NOMO-1 treated with DMSO at 0.1 percent for 48 hours (cell line): ENCODE measurements at regions not wholly inside any gene's neighbourhood (a gene's known extent, or its start where the extent isn't known, plus 50 kb on each side); places are given as distances from the start of the nearest gene placed in this dataset.
"Not testable (repeated sequence)": the region's sequence is repeated elsewhere in the genome, so short reads cannot be mapped to it uniquely, and the experiment has no call there.

Experiments
- DNase-seq: peaks from one replicate; lab custom pipeline; 2025; ENCODE audit not compliant: unreplicated experiment; lab: John Stamatoyannopoulos, UW

- no peak for DNase-seq
Observed at GRCh38 chr1:73859227-73859626, 338.7 kb downstream of the LRRIQ3 start.

- DNase-seq, result no peak
Observed at GRCh38 chr1:73854527-73854926, 343.4 kb downstream of the LRRIQ3 start.

GRCh38 chr1:73842436-73842835 lies 355.5 kb downstream of the LRRIQ3 start:
- no peak for DNase-seq

GRCh38 chr1:73839922-73840321 lies 358.1 kb downstream of the LRRIQ3 start:
- DNase-seq, result peak; percentile 2

GRCh38 chr1:73832276-73833181 lies 365.4 kb downstream of the LRRIQ3 start:
- no peak for DNase-seq

GRCh38 chr1:73827283-73827682 lies 370.7 kb downstream of the LRRIQ3 start:
- not testable (repeated sequence) for DNase-seq

GRCh38 chr1:73824065-73824464 lies 373.9 kb downstream of the LRRIQ3 start:
- no peak for DNase-seq

- DNase-seq, result peak; percentile 45
Observed at GRCh38 chr1:73821520-73821919, 376.5 kb downstream of the LRRIQ3 start.

GRCh38 chr1:73820843-73821242 lies 377.1 kb downstream of the LRRIQ3 start:
- DNase-seq, result peak; percentile 85

GRCh38 chr1:73813716-73814115 lies 384.3 kb downstream of the LRRIQ3 start:
- no peak for DNase-seq

GRCh38 chr1:73813236-73813635 lies 384.7 kb downstream of the LRRIQ3 start:
- DNase-seq, result no peak

- no peak for DNase-seq
Observed at GRCh38 chr1:73811798-73812197, 386.2 kb downstream of the LRRIQ3 start.

GRCh38 chr1:73804935-73805334 lies 393.0 kb downstream of the LRRIQ3 start:
- no peak for DNase-seq

- no peak for DNase-seq
Observed at GRCh38 chr1:73803380-73803779, 394.6 kb downstream of the LRRIQ3 start.

- DNase-seq, result no peak
Observed at GRCh38 chr1:73801912-73802429, 396.0 kb downstream of the LRRIQ3 start.

- DNase-seq, result no peak
Observed at GRCh38 chr1:73800376-73800775, 397.6 kb downstream of the LRRIQ3 start.

- no peak for DNase-seq
Observed at GRCh38 chr1:73789965-73790364, 408.0 kb downstream of the LRRIQ3 start.

- DNase-seq, result no peak
Observed at GRCh38 chr1:73784026-73784425, 413.9 kb downstream of the LRRIQ3 start.

GRCh38 chr1:73783352-73783751 lies 414.6 kb downstream of the LRRIQ3 start:
- no peak for DNase-seq

GRCh38 chr1:73782901-73783300 lies 415.1 kb downstream of the LRRIQ3 start:
- DNase-seq, result no peak

- DNase-seq, result no peak
Observed at GRCh38 chr1:73781251-73781650, 416.7 kb downstream of the LRRIQ3 start.

GRCh38 chr1:73778471-73778870 lies 419.5 kb downstream of the LRRIQ3 start:
- no peak for DNase-seq

- DNase-seq, result no peak
Observed at GRCh38 chr1:73775896-73776295, 422.1 kb downstream of the LRRIQ3 start.
